ENCODE measurements at regions not wholly inside any gene's neighbourhood (a gene's known extent, or its start where the extent isn't known, plus 50 kb on each side); places are given as distances from the start of the nearest gene placed in this dataset.

DNA sequence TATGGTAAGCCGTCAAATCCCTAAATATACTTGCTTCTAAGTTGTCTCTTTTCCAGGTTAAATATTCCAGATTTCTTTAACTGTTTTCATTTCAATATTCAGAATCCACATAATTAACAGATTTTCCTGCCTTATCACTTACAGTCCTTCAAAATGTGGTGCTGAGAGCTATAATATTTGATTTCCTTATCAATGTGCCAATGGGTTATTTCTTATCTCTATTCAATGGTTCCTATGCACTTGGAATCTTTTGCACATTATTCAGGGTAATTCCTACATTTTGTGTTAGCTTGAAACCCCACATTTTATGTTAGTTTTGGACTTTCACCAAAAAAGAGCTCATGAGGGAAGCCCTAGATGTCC is 173.5 kb downstream of the ZFP36L2 start:
- TF ChIP-seq CTCF (IDR thresholded peaks at IDR 0.05; ENCODE audit: low read depth, low read length) (no peak), POLR2A (IDR thresholded peaks at IDR 0.05; ENCODE audit: extremely low read depth, insufficient read length) (no peak), MAX (IDR thresholded peaks at IDR 0.05; ENCODE audit: low read depth, low read length) (no peak)
